ENCODE measurements at regions not wholly inside any gene's neighbourhood (a gene's known extent, or its start where the extent isn't known, plus 50 kb on each side); places are given as distances from the start of the nearest gene placed in this dataset.

GRCh38 chr17:12463102-12463501 lies 202.6 kb upstream of the MYOCD start (continued):
- no peak for TF ChIP-seq E2F4 (CRISPR knock-in tag; IDR thresholded peaks at IDR 0.05; ENCODE audit: borderline replicate concordance, low read depth)
- TF ChIP-seq GRHL2 (CRISPR knock-in tag; IDR thresholded peaks at IDR 0.05; ENCODE audit: insufficient replicate concordance, severe bottlenecking) = no peak
- TF ChIP-seq ELF4 (CRISPR knock-in tag; IDR thresholded peaks at IDR 0.05; ENCODE audit: low read depth) = no peak
- TF ChIP-seq ZNF512 (CRISPR knock-in tag; IDR thresholded peaks at IDR 0.05; ENCODE audit: borderline replicate concordance) = no peak
- TF ChIP-seq FOXJ3 (CRISPR knock-in tag; IDR thresholded peaks at IDR 0.05; ENCODE audit: borderline replicate concordance) = no peak

- Mint-ChIP-seq H3K27me3 (ENCODE audit: low read depth) (no peaks in the 10 kb centered on the region), H3K27ac (no peak overlapping the region), H3K4me3 (no peak overlapping the region), H3K9me3 (peaks cover 13% of the 10 kb centered on the region), H3K4me1 (peaks cover 11% of the 10 kb centered on the region), H3K36me3 (no peaks in the 10 kb centered on the region)
- TF ChIP-seq, protein P1, sequence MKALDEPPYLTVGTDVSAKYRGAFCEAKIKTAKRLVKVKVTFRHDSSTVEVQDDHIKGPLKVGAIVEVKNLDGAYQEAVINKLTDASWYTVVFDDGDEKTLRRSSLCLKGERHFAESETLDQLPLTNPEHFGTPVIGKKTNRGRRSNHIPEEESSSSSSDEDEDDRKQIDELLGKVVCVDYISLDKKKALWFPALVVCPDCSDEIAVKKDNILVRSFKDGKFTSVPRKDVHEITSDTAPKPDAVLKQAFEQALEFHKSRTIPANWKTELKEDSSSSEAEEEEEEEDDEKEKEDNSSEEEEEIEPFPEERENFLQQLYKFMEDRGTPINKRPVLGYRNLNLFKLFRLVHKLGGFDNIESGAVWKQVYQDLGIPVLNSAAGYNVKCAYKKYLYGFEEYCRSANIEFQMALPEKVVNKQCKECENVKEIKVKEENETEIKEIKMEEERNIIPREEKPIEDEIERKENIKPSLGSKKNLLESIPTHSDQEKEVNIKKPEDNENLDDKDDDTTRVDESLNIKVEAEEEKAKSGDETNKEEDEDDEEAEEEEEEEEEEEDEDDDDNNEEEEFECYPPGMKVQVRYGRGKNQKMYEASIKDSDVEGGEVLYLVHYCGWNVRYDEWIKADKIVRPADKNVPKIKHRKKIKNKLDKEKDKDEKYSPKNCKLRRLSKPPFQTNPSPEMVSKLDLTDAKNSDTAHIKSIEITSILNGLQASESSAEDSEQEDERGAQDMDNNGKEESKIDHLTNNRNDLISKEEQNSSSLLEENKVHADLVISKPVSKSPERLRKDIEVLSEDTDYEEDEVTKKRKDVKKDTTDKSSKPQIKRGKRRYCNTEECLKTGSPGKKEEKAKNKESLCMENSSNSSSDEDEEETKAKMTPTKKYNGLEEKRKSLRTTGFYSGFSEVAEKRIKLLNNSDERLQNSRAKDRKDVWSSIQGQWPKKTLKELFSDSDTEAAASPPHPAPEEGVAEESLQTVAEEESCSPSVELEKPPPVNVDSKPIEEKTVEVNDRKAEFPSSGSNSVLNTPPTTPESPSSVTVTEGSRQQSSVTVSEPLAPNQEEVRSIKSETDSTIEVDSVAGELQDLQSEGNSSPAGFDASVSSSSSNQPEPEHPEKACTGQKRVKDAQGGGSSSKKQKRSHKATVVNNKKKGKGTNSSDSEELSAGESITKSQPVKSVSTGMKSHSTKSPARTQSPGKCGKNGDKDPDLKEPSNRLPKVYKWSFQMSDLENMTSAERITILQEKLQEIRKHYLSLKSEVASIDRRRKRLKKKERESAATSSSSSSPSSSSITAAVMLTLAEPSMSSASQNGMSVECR (CRISPR knock-in tag; IDR thresholded peaks at IDR 0.05; ENCODE audit: borderline replicate concordance) = no peak
- TF ChIP-seq ATF6 (CRISPR knock-in tag; IDR thresholded peaks at IDR 0.05) = no peak
- no peak for TF ChIP-seq TCF7 (CRISPR knock-in tag; IDR thresholded peaks at IDR 0.05; ENCODE audit: low read depth)
- no peak for TF ChIP-seq CBFB (CRISPR knock-in tag; IDR thresholded peaks at IDR 0.05; ENCODE audit: low read depth)
- TF ChIP-seq, protein P2, sequence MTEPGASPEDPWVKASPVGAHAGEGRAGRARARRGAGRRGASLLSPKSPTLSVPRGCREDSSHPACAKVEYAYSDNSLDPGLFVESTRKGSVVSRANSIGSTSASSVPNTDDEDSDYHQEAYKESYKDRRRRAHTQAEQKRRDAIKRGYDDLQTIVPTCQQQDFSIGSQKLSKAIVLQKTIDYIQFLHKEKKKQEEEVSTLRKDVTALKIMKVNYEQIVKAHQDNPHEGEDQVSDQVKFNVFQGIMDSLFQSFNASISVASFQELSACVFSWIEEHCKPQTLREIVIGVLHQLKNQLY (CRISPR knock-in tag; IDR thresholded peaks at IDR 0.05) = no peak
- TF ChIP-seq, protein P3, sequence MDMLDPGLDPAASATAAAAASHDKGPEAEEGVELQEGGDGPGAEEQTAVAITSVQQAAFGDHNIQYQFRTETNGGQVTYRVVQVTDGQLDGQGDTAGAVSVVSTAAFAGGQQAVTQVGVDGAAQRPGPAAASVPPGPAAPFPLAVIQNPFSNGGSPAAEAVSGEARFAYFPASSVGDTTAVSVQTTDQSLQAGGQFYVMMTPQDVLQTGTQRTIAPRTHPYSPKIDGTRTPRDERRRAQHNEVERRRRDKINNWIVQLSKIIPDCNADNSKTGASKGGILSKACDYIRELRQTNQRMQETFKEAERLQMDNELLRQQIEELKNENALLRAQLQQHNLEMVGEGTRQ (CRISPR knock-in tag; IDR thresholded peaks at IDR 0.05) = no peak
- no peak for TF ChIP-seq ZNF232 (CRISPR knock-in tag; IDR thresholded peaks at IDR 0.05)
- TF ChIP-seq, protein P4, sequence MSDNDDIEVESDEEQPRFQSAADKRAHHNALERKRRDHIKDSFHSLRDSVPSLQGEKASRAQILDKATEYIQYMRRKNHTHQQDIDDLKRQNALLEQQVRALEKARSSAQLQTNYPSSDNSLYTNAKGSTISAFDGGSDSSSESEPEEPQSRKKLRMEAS (CRISPR knock-in tag; IDR thresholded peaks at IDR 0.05) = no peak
- TF ChIP-seq JUN (CRISPR knock-in tag; IDR thresholded peaks at IDR 0.05) = no peak
- DNase-seq (ENCODE audit: low spot score) (no peak), ATAC-seq (no peak)
- POLR2A ChIA-PET = no interaction called here
- CTCF ChIA-PET = interaction anchor here (1.6 kb wide), 1 partner anchor 73 kb away, joined by 4 read pairs; no protein-coding TSS in a partner anchor
Observed at GRCh38 chr17:12472252-12473173, 193.2 kb upstream of the MYOCD start.

Measured in WTC11 (cell line).